ENCODE measurements at regions not wholly inside any gene's neighbourhood (a gene's known extent, or its start where the extent isn't known, plus 50 kb on each side); places are given as distances from the start of the nearest gene placed in this dataset.
"Not testable (repeated sequence)": the region's sequence is repeated elsewhere in the genome, so short reads cannot be mapped to it uniquely, and the experiment has no call there.

DNA sequence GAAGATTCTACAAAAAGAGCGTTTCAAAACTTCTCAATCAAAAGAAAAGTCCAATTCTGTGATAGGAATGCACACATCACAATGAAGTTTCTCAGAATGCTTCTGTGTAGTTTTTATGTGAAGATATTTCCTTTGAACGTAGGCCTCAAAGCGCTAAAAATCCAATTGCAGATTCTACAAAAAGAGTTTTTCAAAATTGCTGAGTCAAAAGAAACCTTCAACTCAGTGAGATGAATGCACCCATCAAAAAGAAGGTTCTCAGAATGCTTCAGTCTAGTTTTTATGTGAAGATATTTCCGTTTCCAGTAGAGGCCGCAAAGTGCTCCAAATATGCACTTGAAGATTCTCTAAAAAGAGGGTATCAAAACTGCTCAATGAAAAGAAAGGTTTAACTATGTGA lies 319.7 kb upstream of the DEFB115 start:
- Histone ChIP-seq H3K36me3 (ENCODE audit: low read depth, low read length) (no peaks in the 10 kb centered on the region), H3K27ac (ENCODE audit: low read length) (no peak overlapping the region), H3K9ac (ENCODE audit: low read length) (no peak overlapping the region), H3F3A (ENCODE audit: low read length, unreplicated experiment) (no peaks in the 10 kb centered on the region), H3K4me2 (ENCODE audit: low read length) (no peak overlapping the region), H3K4me3 (ENCODE audit: low read length) (no peak overlapping the region), H4K20me1 (ENCODE audit: low read length) (no peaks in the 10 kb centered on the region), H2AFZ (ENCODE audit: low read length) (no peak overlapping the region), H3K27me3 (ENCODE audit: low read length) (no peaks in the 10 kb centered on the region), H3K4me1 (ENCODE audit: insufficient read depth, low read length) (no peaks in the 10 kb centered on the region), H3K79me2 (ENCODE audit: low read length) (no peaks in the 10 kb centered on the region), H3K9me3 (ENCODE audit: low read length) (peaks cover 8% of the 10 kb centered on the region), H3K9me2 (replicated peaks; ENCODE audit: low read length) (no peaks in the 10 kb centered on the region)
- ChIA-PET POLR2A (ENCODE audit: unreplicated experiment) (no interaction called here), CTCF (no interaction called here)
- DNase-seq (no peak), ATAC-seq (no peak)
- intact Hi-C loops (cut with micrococcal nuclease), result no loop called here
- BruUV-seq (replicated peaks), result no TSS peak
- TF ChIP-seq, protein P1, sequence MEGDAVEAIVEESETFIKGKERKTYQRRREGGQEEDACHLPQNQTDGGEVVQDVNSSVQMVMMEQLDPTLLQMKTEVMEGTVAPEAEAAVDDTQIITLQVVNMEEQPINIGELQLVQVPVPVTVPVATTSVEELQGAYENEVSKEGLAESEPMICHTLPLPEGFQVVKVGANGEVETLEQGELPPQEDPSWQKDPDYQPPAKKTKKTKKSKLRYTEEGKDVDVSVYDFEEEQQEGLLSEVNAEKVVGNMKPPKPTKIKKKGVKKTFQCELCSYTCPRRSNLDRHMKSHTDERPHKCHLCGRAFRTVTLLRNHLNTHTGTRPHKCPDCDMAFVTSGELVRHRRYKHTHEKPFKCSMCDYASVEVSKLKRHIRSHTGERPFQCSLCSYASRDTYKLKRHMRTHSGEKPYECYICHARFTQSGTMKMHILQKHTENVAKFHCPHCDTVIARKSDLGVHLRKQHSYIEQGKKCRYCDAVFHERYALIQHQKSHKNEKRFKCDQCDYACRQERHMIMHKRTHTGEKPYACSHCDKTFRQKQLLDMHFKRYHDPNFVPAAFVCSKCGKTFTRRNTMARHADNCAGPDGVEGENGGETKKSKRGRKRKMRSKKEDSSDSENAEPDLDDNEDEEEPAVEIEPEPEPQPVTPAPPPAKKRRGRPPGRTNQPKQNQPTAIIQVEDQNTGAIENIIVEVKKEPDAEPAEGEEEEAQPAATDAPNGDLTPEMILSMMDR (conservative IDR thresholded peaks at IDR 0.05; ENCODE audit: low read depth, low read length), result no peak
- no peak for TF ChIP-seq EZH2phosphoT487 (IDR thresholded peaks at IDR 0.05; ENCODE audit: borderline replicate concordance, low read length)
- TF ChIP-seq EZH2 (IDR thresholded peaks at IDR 0.05; ENCODE audit: low read length, unreplicated experiment), result no peak

- TF ChIP-seq, protein P1 (conservative IDR thresholded peaks at IDR 0.05; ENCODE audit: low read depth, low read length), result no peak
- TF ChIP-seq EZH2phosphoT487 (IDR thresholded peaks at IDR 0.05; ENCODE audit: borderline replicate concordance, low read length) (no peak), EZH2 (IDR thresholded peaks at IDR 0.05; ENCODE audit: low read length, unreplicated experiment) (no peak)
- Histone ChIP-seq H3F3A (ENCODE audit: low read length, unreplicated experiment) (no peaks in the 10 kb centered on the region), H3K27ac (ENCODE audit: low read length) (no peak overlapping the region), H3K36me3 (ENCODE audit: low read depth, low read length) (no peaks in the 10 kb centered on the region), H3K9ac (ENCODE audit: low read length) (no peak overlapping the region), H3K4me2 (ENCODE audit: low read length) (no peak overlapping the region), H4K20me1 (ENCODE audit: low read length) (no peaks in the 10 kb centered on the region), H3K9me3 (ENCODE audit: low read length) (no peaks in the 10 kb centered on the region), H3K27me3 (ENCODE audit: low read length) (no peaks in the 10 kb centered on the region), H3K4me1 (ENCODE audit: insufficient read depth, low read length) (no peaks in the 10 kb centered on the region), H3K9me2 (replicated peaks; ENCODE audit: low read length) (no peaks in the 10 kb centered on the region), H2AFZ (ENCODE audit: low read length) (no peak overlapping the region), H3K4me3 (ENCODE audit: low read length) (no peak overlapping the region), H3K79me2 (ENCODE audit: low read length) (no peaks in the 10 kb centered on the region)
- DNase-seq (no peak), ATAC-seq (no peak)
- CTCF ChIA-PET, result no interaction called here
- no TSS peak for BruUV-seq (replicated peaks)
- POLR2A ChIA-PET (ENCODE audit: unreplicated experiment), result no interaction called here
- intact Hi-C loops (cut with micrococcal nuclease), result no loop called here
Measured at GRCh38 chr20:30949761-30950160, 307.7 kb upstream of the DEFB115 start.

- H3K9me2 ChIP-seq (replicated peaks; ENCODE audit: low read length); H3K9me3 ChIP-seq (ENCODE audit: low read length); H4K20me1 ChIP-seq (ENCODE audit: low read length); H3K27me3 ChIP-seq (ENCODE audit: low read length); H3F3A ChIP-seq (ENCODE audit: low read length, unreplicated experiment); DNase-seq; H3K4me2 ChIP-seq (ENCODE audit: low read length); H3K4me3 ChIP-seq (ENCODE audit: low read length); BruUV-seq (replicated peaks); CTCF ChIA-PET; H3K9ac ChIP-seq (ENCODE audit: low read length); H3K79me2 ChIP-seq (ENCODE audit: low read length); POLR2A ChIA-PET (ENCODE audit: unreplicated experiment); H3K27ac ChIP-seq (ENCODE audit: low read length); intact Hi-C loops (cut with micrococcal nuclease); ATAC-seq; H2AFZ ChIP-seq (ENCODE audit: low read length); H3K36me3 ChIP-seq (ENCODE audit: low read depth, low read length); H3K4me1 ChIP-seq (ENCODE audit: insufficient read depth, low read length): not testable (repeated sequence)
Measured at GRCh38 chr20:30951088-30951487, 306.4 kb upstream of the DEFB115 start.

DNA sequence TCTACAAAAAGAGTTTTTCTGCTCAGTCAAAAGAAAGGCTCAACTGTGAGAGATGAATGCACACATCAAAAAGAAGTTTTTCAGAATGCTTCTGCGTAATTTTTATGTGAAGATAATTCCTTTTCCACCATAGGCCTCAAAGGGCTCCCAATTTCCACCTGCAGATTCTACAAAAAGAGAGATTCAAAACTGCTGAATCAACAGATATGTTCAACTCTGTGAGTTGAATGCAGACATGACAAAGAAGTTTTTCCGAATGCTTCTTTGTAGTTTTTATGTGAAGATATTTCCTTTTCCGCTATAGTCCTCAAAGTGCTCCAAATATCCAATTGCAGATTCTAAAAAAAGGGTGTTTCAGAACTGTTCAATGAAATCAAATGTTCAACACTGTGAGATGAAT lies 300.8 kb upstream of the DEFB115 start:
- H3K9ac ChIP-seq (ENCODE audit: low read length); H3K4me1 ChIP-seq (ENCODE audit: insufficient read depth, low read length); H4K20me1 ChIP-seq (ENCODE audit: low read length); H3K4me3 ChIP-seq (ENCODE audit: low read length); H2AFZ ChIP-seq (ENCODE audit: low read length); H3K9me2 ChIP-seq (replicated peaks; ENCODE audit: low read length); H3K79me2 ChIP-seq (ENCODE audit: low read length); H3K4me2 ChIP-seq (ENCODE audit: low read length); H3F3A ChIP-seq (ENCODE audit: low read length, unreplicated experiment); POLR2A ChIA-PET (ENCODE audit: unreplicated experiment); H3K9me3 ChIP-seq (ENCODE audit: low read length); BruUV-seq (replicated peaks); CTCF ChIA-PET; DNase-seq; ATAC-seq; H3K27ac ChIP-seq (ENCODE audit: low read length); H3K27me3 ChIP-seq (ENCODE audit: low read length); intact Hi-C loops (cut with micrococcal nuclease); H3K36me3 ChIP-seq (ENCODE audit: low read depth, low read length): not testable (repeated sequence)

DNA sequence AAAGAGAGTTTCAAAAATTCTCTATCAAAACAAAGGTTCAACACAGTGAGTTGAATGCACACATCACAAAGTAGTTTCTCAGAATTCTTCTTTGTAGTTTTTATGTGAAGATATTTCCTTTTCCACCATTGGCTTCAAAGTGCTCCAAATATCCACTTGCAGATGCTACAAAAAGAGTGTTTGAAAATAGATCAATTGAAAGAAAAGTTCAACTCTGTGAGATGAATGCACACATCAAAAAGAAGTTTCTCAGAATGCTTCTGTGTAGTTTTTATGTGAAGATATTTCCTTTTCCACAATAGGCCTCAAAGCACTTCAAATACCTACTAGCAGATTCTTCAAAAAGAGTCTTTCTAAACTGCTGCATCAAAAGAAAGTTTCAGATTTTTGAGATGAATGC lies 298.3 kb upstream of the DEFB115 start:
- H3K9me2 ChIP-seq (replicated peaks; ENCODE audit: low read length); H2AFZ ChIP-seq (ENCODE audit: low read length); H3K79me2 ChIP-seq (ENCODE audit: low read length); H3K9me3 ChIP-seq (ENCODE audit: low read length); H3K4me2 ChIP-seq (ENCODE audit: low read length); POLR2A ChIA-PET (ENCODE audit: unreplicated experiment); H3K27ac ChIP-seq (ENCODE audit: low read length); BruUV-seq (replicated peaks); H3K9ac ChIP-seq (ENCODE audit: low read length); H3K36me3 ChIP-seq (ENCODE audit: low read depth, low read length); H3K4me3 ChIP-seq (ENCODE audit: low read length); intact Hi-C loops (cut with micrococcal nuclease); ATAC-seq; H4K20me1 ChIP-seq (ENCODE audit: low read length); H3K27me3 ChIP-seq (ENCODE audit: low read length); CTCF ChIA-PET; DNase-seq; H3F3A ChIP-seq (ENCODE audit: low read length, unreplicated experiment); H3K4me1 ChIP-seq (ENCODE audit: insufficient read depth, low read length): not testable (repeated sequence)

Measured in PC-3 (cell line).